ENCODE measurements at regions not wholly inside any gene's neighbourhood (a gene's known extent, or its start where the extent isn't known, plus 50 kb on each side); places are given as distances from the start of the nearest gene placed in this dataset.
A peak's percentile ranks its signal among the peaks of the same experiment; 100 is the strongest.

DNA sequence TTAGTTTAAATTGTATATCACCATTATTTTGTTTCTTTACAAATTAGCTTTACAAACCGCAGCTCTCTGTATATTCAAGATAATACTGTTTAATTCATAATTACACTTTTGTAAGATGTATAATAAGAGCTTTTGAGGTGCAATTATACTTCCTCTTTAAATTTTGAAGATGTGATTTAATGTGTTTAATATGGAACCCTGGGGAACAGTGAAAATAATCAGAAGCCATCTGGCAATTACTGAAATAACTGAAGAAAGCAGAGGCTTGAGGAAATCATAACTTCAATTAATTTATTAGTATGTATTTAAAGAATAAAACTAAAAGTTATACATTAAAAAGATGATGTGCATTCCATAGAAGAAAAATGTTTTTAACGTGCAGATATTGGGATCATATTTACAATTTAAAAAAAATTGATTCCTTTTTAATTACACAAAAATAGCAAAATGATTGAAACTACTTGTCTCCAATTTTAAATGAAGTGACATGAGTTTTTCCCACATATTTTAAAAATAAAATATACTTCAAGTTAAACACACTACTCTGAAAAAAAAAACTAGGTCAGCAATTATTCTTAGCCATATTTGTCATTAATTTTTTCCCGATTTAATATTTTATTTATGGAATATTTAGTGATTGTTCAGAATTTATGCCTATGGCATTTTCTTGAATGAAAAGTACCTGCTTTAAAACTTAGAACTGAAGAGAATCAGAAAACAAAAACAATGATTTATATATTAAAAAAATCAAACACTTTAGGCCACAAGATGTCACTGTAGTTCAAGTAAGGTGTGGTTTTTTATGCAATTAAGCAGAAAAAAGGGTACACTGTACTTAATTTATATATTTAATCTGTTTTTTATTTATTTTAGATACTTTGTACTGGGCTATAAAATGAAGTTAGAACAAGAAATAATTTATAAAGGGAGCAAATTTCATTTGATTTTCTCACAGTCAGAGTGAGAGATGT lies 942.7 kb upstream of the NDST4 start:
- no peak overlapping the region for H2BK12ac ChIP-seq (ENCODE audit: insufficient read length, low read depth, low read length)
- no peak overlapping the region for H3K14ac ChIP-seq (ENCODE audit: insufficient read depth, low read length)
- TF ChIP-seq, protein P1, sequence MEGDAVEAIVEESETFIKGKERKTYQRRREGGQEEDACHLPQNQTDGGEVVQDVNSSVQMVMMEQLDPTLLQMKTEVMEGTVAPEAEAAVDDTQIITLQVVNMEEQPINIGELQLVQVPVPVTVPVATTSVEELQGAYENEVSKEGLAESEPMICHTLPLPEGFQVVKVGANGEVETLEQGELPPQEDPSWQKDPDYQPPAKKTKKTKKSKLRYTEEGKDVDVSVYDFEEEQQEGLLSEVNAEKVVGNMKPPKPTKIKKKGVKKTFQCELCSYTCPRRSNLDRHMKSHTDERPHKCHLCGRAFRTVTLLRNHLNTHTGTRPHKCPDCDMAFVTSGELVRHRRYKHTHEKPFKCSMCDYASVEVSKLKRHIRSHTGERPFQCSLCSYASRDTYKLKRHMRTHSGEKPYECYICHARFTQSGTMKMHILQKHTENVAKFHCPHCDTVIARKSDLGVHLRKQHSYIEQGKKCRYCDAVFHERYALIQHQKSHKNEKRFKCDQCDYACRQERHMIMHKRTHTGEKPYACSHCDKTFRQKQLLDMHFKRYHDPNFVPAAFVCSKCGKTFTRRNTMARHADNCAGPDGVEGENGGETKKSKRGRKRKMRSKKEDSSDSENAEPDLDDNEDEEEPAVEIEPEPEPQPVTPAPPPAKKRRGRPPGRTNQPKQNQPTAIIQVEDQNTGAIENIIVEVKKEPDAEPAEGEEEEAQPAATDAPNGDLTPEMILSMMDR (conservative IDR thresholded peaks at IDR 0.05), result peak; percentile 65
- H4K8ac ChIP-seq (replicated peaks; ENCODE audit: insufficient read length, low read depth, low read length), result no peak overlapping the region
- H3K27ac Mint-ChIP-seq, result no peak overlapping the region
- H3K27me3 Mint-ChIP-seq (ENCODE audit: low read depth), result no peaks in the 10 kb centered on the region
- no peaks in the 10 kb centered on the region for H3K9me3 ChIP-seq (ENCODE audit: control insufficient read depth, low read depth, low read length)
- no peaks in the 10 kb centered on the region for H3K79me2 ChIP-seq (ENCODE audit: insufficient read depth, low read length)
- WGBS (ENCODE audit: extremely low coverage, insufficient read length, low lambda C conversion rate), result no CpG with 5 or more reads among the region's 3 CpGs
- no peak overlapping the region for H2BK5ac ChIP-seq (ENCODE audit: insufficient read length, low read length)
- H3K79me1 ChIP-seq (ENCODE audit: insufficient read depth, low read depth, low read length, poor library complexity, severe bottlenecking), result no peaks in the 10 kb centered on the region
- H3T11ph ChIP-seq (ENCODE audit: low read length), result no peak overlapping the region
- H3K27me3 ChIP-seq (ENCODE audit: insufficient read depth, low read length), result no peaks in the 10 kb centered on the region
- no peak overlapping the region for H4K91ac ChIP-seq (ENCODE audit: insufficient read length, low read depth, low read length)
- H3K9me3 Mint-ChIP-seq, result peaks cover 0 to 11% of the 10 kb centered on the region in 2 experiments; a peak in 4 of 5 replicates
- no peak overlapping the region for H2AK5ac ChIP-seq (ENCODE audit: insufficient read length, low read length)
- no peak for DNase-seq
- no peak overlapping the region for H2BK15ac ChIP-seq (ENCODE audit: low read depth, low read length)
- no peak overlapping the region for H3K56ac ChIP-seq (ENCODE audit: insufficient read length, low read depth, low read length)
- peaks cover 0 to 18% (median 7%) of the 10 kb centered on the region in 3 experiments; a peak in 5 of 7 replicates for H3K36me3 Mint-ChIP-seq (ENCODE audit: insufficient read depth in 1 of 3, low read depth in 3 of 3)
- H4K20me1 ChIP-seq (ENCODE audit: control insufficient read depth, insufficient read depth, insufficient read length), result no peaks in the 10 kb centered on the region
- H3K23ac ChIP-seq (ENCODE audit: insufficient read length, low read depth, low read length), result no peak overlapping the region
- no peak overlapping the region for H3K9ac ChIP-seq (ENCODE audit: extremely low read depth, insufficient read length, low read length)
- H3K23me2 ChIP-seq (ENCODE audit: insufficient read length, low read depth, low read length, poor library complexity, severe bottlenecking), result no peaks in the 10 kb centered on the region
- no peak overlapping the region for H3K27ac ChIP-seq (ENCODE audit: insufficient read length, low read depth, low read length)
- H3K4me1 ChIP-seq (ENCODE audit: insufficient read depth, low read length), result no peaks in the 10 kb centered on the region
- H4K5ac ChIP-seq (ENCODE audit: insufficient read length, low read depth, low read length), result no peak overlapping the region
- H3K4me3 Mint-ChIP-seq, result no peak overlapping the region
- H3K4ac ChIP-seq (ENCODE audit: low read depth, low read length), result no peak overlapping the region
- no peak overlapping the region for H3K18ac ChIP-seq (ENCODE audit: insufficient read length, low read depth, low read length)
- no peaks in the 10 kb centered on the region for H3K4me1 Mint-ChIP-seq
- no peak overlapping the region for H2BK20ac ChIP-seq (ENCODE audit: low read depth, low read length, poor library complexity, severe bottlenecking)
- no peak overlapping the region for H2BK120ac ChIP-seq (ENCODE audit: low read depth, low read length, poor library complexity, severe bottlenecking)
- H3K4me2 ChIP-seq (ENCODE audit: insufficient read depth, insufficient read length, low read length), result no peak overlapping the region
- H2AFZ ChIP-seq (ENCODE audit: low read length), result no peak overlapping the region
